Loucy (cell line): ENCODE measurements at regions not wholly inside any gene's neighbourhood (a gene's known extent, or its start where the extent isn't known, plus 50 kb on each side); places are given as distances from the start of the nearest gene placed in this dataset.
A peak's percentile ranks its signal among the peaks of the same experiment; 100 is the strongest.

Source experiments
- H2AFZ ChIP-seq: fragments of 200-600 bp; sonication (generic); 2 replicates; pipeline ENCODE4 v1.6.0; 2016; ENCODE audit warnings: antibody characterized with exemption, mild to moderate bottlenecking, low read length, moderate library complexity
- H3F3A ChIP-seq: fragments of 200-600 bp; 2 replicates; pipeline ENCODE4 v1.6.0; 2016; ENCODE audit warnings: antibody characterized with exemption, low read depth, mild to moderate bottlenecking
- H3K27me3 ChIP-seq: fragments of 200-600 bp; sonication (generic); 2 replicates; pipeline ENCODE4 v1.6.1; 2014; ENCODE audit warnings: low read length, mild to moderate bottlenecking; ENCODE audit not compliant: insufficient read depth, poor library complexity, severe bottlenecking
- H3K36me3 ChIP-seq: fragments of 200-600 bp; sonication (generic); 2 replicates; pipeline ENCODE4 v1.6.1; 2016; ENCODE audit warnings: low read length; ENCODE audit not compliant: insufficient read depth
- H3K4me1 ChIP-seq: fragments of 200-600 bp; sonication (generic); 2 replicates; pipeline ENCODE4 v1.5.1; 2014; ENCODE audit warnings: low read length, mild to moderate bottlenecking; ENCODE audit not compliant: insufficient read depth, poor library complexity, severe bottlenecking
- H3K4me2 ChIP-seq: fragments of 200-600 bp; sonication (generic); 2 replicates; pipeline ENCODE4 v1.6.0; 2014; ENCODE audit warnings: antibody characterized with exemption, low read length, low read depth, mild to moderate bottlenecking; ENCODE audit not compliant: poor library complexity, severe bottlenecking
- H3K4me3 ChIP-seq: fragments of 200-600 bp; sonication (generic); 2 replicates; pipeline ENCODE4 v1.5.1; 2014; ENCODE audit warnings: low read length, mild to moderate bottlenecking, mixed read lengths; ENCODE audit not compliant: poor library complexity, severe bottlenecking
- H3K79me2 ChIP-seq: fragments of 200-600 bp; sonication (generic); 2 replicates; pipeline ENCODE4 v1.6.1; 2014; ENCODE audit warnings: low read length; ENCODE audit not compliant: insufficient read depth
- H3K9ac ChIP-seq: fragments of 200-600 bp; sonication (generic); 2 replicates; pipeline ENCODE4 v1.6.0; 2014; ENCODE audit warnings: mild to moderate bottlenecking, low read depth, low read length, moderate library complexity; ENCODE audit not compliant: poor library complexity, severe bottlenecking
- H3K9me2 ChIP-seq: fragments of 200-600 bp; sonication (generic); replicated peaks from 2 replicates; pipeline ENCODE4 v1.6.1; 2016; ENCODE audit warnings: low read depth, low read length, mixed read lengths
- H3K9me3 ChIP-seq: fragments of 200-600 bp; sonication (generic); 2 replicates; pipeline ENCODE4 v1.6.1; 2014; ENCODE audit warnings: mild to moderate bottlenecking, antibody characterized with exemption, low read length, low read depth; ENCODE audit not compliant: insufficient read depth
- H4K20me1 ChIP-seq: fragments of 200-600 bp; sonication (generic); 2 replicates; pipeline ENCODE4 v1.6.0; 2014; ENCODE audit warnings: antibody characterized with exemption, low read length, mild to moderate bottlenecking; ENCODE audit not compliant: insufficient read depth, poor library complexity, severe bottlenecking
- CTCF ChIP-seq: fragments of 200-600 bp; sonication (generic); conservative IDR thresholded peaks from 2 replicates; pipeline ENCODE4 v1.5.1; 2014; ENCODE audit warnings: mild to moderate bottlenecking, antibody characterized with exemption, low read length
- EZH2phosphoT487 ChIP-seq: fragments of 200-600 bp; IDR thresholded peaks from 2 replicates; pipeline ENCODE4 v1.6.1; 2018; ENCODE audit warnings: antibody characterized with exemption, mild to moderate bottlenecking, moderate library complexity, borderline replicate concordance

- Histone ChIP-seq H3K79me2 (no peaks in the 10 kb centered on the region), H3K27me3 (no peaks in the 10 kb centered on the region)
- TF ChIP-seq CTCF (peak; percentile 59), EZH2phosphoT487 (no peak)
Measured at GRCh38 chr3:81871358-81872155, 110.1 kb upstream of the GBE1 start.

GRCh38 chr3:81869382-81869781, 107.9 kb upstream of the GBE1 start:
- Histone ChIP-seq H3K9me2 (no peaks in the 10 kb centered on the region), H3K9ac (no peak overlapping the region), H3K4me1 (peaks cover 4% of the 10 kb centered on the region), H2AFZ (no peak overlapping the region), H3K9me3 (no peaks in the 10 kb centered on the region), H3F3A (no peaks in the 10 kb centered on the region; the same call in 1 of the 2 replicates), H3K79me2 (no peaks in the 10 kb centered on the region), H3K36me3 (no peaks in the 10 kb centered on the region), H4K20me1 (no peaks in the 10 kb centered on the region), H3K27me3 (no peaks in the 10 kb centered on the region), H3K4me2 (no peak overlapping the region), H3K4me3 (no peak overlapping the region)
- TF ChIP-seq CTCF (no peak), EZH2phosphoT487 (no peak)

More at GRCh38 chr3:81871358-81872155, 110.1 kb upstream of the GBE1 start:
- no peaks in the 10 kb centered on the region for H3K4me1 ChIP-seq
- H3K4me2 ChIP-seq: no peak overlapping the region
- H3K36me3 ChIP-seq: no peaks in the 10 kb centered on the region
- H3K9me2 ChIP-seq: no peaks in the 10 kb centered on the region
- H4K20me1 ChIP-seq: no peaks in the 10 kb centered on the region
- H3K9ac ChIP-seq: no peak overlapping the region
- H3K9me3 ChIP-seq: no peaks in the 10 kb centered on the region
- H3K4me3 ChIP-seq: no peak overlapping the region
- no peaks in the 10 kb centered on the region for H3F3A ChIP-seq
- 0 out of 2 replicates have a peak overlapping the region, but pooled peaks have one; percentile 66 for H2AFZ ChIP-seq

- H3K36me3 ChIP-seq: no peaks in the 10 kb centered on the region
- H3K4me2 ChIP-seq: no peak overlapping the region
- no peaks in the 10 kb centered on the region for H4K20me1 ChIP-seq
- no peaks in the 10 kb centered on the region for H3K9me2 ChIP-seq
- H3K4me3 ChIP-seq: no peak overlapping the region
- no peaks in the 10 kb centered on the region for H3K9me3 ChIP-seq
- no peaks in the 10 kb centered on the region for H3K79me2 ChIP-seq
- H3K9ac ChIP-seq: no peak overlapping the region
- H3F3A ChIP-seq: no peaks in the 10 kb centered on the region; the same call in 1 of the 2 replicates
- no peak overlapping the region for H2AFZ ChIP-seq
- H3K27me3 ChIP-seq: no peaks in the 10 kb centered on the region
- peaks cover 12% of the 10 kb centered on the region for H3K4me1 ChIP-seq
- TF ChIP-seq EZH2phosphoT487 (no peak), CTCF (no peak)
Measured at GRCh38 chr3:81868597-81868996, 107.2 kb upstream of the GBE1 start.
